ENCODE measurements at regions not wholly inside any gene's neighbourhood (a gene's known extent, or its start where the extent isn't known, plus 50 kb on each side); places are given as distances from the start of the nearest gene placed in this dataset.

GRCh38 chr6:165831812-165832510, 168.9 kb upstream of the PDE10A start:
- intact Hi-C loops (cut with micrococcal nuclease) = no loop called here

- intact Hi-C loops (cut with micrococcal nuclease) = no loop called here
Measured at GRCh38 chr6:165830761-165831160, 167.7 kb upstream of the PDE10A start.

GRCh38 chr6:165829376-165829775, 166.3 kb upstream of the PDE10A start:
- intact Hi-C loops (cut with micrococcal nuclease) = no loop called here

GRCh38 chr6:165827190-165827518, 164.1 kb upstream of the PDE10A start:
- intact Hi-C loops (cut with micrococcal nuclease) = no loop called here

GRCh38 chr6:165826487-165827189, 163.6 kb upstream of the PDE10A start:
- intact Hi-C loops (cut with micrococcal nuclease) = no loop called here

GRCh38 chr6:165825256-165825815, 162.3 kb upstream of the PDE10A start:
- intact Hi-C loops (cut with micrococcal nuclease) = no loop called here

GRCh38 chr6:165823609-165824326, 160.7 kb upstream of the PDE10A start:
- intact Hi-C loops (cut with micrococcal nuclease) = no loop called here

GRCh38 chr6:165822501-165822900, 159.5 kb upstream of the PDE10A start:
- intact Hi-C loops (cut with micrococcal nuclease) = no loop called here

- intact Hi-C loops (cut with micrococcal nuclease) = no loop called here
Measured at GRCh38 chr6:165821754-165822153, 158.7 kb upstream of the PDE10A start.

- intact Hi-C loops (cut with micrococcal nuclease) = no loop called here
Measured at GRCh38 chr6:165820934-165821333, 157.9 kb upstream of the PDE10A start.

- intact Hi-C loops (cut with micrococcal nuclease) = no loop called here
Measured at GRCh38 chr6:165820407-165820806, 157.4 kb upstream of the PDE10A start.

- intact Hi-C loops (cut with micrococcal nuclease) = no loop called here
Measured at GRCh38 chr6:165819394-165819793, 156.4 kb upstream of the PDE10A start.

GRCh38 chr6:165818200-165818599, 155.2 kb upstream of the PDE10A start:
- intact Hi-C loops (cut with micrococcal nuclease) = no loop called here

GRCh38 chr6:165817771-165818170, 154.7 kb upstream of the PDE10A start:
- intact Hi-C loops (cut with micrococcal nuclease) = no loop called here

- intact Hi-C loops (cut with micrococcal nuclease) = no loop called here
Measured at GRCh38 chr6:165817148-165817547, 154.1 kb upstream of the PDE10A start.

GRCh38 chr6:165814679-165815078, 151.6 kb upstream of the PDE10A start:
- intact Hi-C loops (cut with micrococcal nuclease) = no loop called here

- intact Hi-C loops (cut with micrococcal nuclease) = no loop called here
Measured at GRCh38 chr6:165811512-165811911, 148.5 kb upstream of the PDE10A start.

- intact Hi-C loops (cut with micrococcal nuclease) = no loop called here
Measured at GRCh38 chr6:165808021-165808420, 145.0 kb upstream of the PDE10A start.

- intact Hi-C loops (cut with micrococcal nuclease) = no loop called here
Measured at GRCh38 chr6:165807249-165807960, 144.4 kb upstream of the PDE10A start.

GRCh38 chr6:165806126-165806810, 143.2 kb upstream of the PDE10A start:
- intact Hi-C loops (cut with micrococcal nuclease) = no loop called here

- intact Hi-C loops (cut with micrococcal nuclease) = no loop called here
Measured at GRCh38 chr6:165805636-165806035, 142.6 kb upstream of the PDE10A start.
